COLO668 (cell line): ENCODE measurements at regions not wholly inside any gene's neighbourhood (a gene's known extent, or its start where the extent isn't known, plus 50 kb on each side); places are given as distances from the start of the nearest gene placed in this dataset.

Source experiments
- DNase-seq: peaks from one replicate; lab custom pipeline; 2025; ENCODE audit not compliant: unreplicated experiment; lab: John Stamatoyannopoulos, UW

DNA sequence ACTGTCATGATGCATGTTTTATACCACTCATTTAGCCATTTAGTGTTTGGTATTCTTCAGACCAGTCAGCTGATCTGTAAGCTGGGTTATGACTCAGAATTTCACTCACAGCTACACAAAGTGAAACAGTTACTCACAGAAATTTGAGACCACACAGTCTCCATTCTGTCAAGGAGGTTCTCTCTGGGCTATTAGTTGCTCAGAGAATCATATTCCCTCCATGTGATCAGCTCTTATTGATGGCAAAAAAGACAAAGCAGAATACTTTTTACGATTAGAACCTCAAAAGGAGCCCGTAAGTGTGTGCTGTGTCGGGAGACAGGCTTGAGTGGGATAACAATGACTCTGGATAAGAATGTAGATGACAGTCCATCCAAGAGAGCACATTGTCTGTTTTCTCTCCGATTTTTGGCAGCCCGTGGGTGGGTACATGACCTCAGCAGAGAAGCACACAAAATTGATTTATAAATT lies 277.6 kb upstream of the SORCS1 start:
- no peak for DNase-seq

DNA sequence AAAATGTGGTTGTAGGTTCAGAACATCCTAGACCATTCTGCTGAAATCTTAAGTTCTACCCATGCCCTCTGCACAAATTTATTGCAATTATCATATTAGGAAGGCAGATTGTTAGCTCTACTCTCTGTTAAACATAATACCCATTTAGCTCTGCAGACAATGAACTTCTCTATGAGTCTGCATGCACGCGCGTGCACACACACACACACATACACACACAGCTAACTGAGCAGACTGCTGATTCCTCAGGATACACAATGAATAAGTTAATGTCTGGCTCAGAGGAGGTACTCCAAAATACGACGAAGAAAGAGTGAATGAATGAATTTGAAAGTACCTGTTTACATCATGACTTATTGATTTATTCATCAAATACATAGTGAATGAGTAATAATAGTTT lies 276.2 kb upstream of the SORCS1 start:
- no peak for DNase-seq

DNA sequence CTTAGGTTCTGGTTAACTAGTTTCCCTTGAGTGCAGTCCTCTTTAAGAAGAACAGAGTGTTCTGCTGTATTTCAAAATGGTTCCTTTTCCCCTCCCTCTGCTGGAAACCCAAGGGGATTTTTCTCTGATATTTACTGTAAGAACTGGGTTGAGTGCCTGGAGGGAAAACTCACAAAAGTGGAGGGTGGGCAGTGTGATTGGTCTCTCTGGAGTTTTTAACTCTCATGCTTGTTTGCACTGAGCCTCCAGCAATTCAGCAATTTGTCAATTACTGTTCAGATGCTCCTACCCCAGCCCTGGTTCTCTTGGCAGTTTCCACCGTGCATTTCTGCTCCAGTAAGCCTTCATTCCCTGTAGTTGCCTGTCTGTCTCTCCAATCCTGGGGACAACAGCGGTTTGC lies 273.4 kb upstream of the SORCS1 start:
- no peak for DNase-seq

DNA sequence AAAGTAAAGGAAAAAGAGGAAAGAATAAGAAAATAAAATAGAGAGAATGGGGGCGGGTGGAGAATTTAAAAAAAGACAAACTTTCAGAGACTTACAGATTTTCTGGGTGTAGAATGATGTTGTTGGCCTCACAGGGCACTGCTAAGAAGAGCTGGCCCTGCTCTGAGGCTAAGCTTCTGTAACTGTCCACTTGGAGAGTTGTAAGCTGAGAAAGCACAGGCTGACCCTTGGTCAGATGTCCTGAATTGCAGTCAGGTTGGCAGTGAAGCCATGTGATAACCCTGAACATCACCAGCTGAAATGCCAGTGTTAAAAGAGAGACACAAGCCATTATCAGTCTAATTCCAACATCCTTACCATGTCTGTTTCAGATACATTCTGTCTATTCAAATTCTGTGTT lies 272.1 kb upstream of the SORCS1 start:
- DNase-seq, result no peak

DNA sequence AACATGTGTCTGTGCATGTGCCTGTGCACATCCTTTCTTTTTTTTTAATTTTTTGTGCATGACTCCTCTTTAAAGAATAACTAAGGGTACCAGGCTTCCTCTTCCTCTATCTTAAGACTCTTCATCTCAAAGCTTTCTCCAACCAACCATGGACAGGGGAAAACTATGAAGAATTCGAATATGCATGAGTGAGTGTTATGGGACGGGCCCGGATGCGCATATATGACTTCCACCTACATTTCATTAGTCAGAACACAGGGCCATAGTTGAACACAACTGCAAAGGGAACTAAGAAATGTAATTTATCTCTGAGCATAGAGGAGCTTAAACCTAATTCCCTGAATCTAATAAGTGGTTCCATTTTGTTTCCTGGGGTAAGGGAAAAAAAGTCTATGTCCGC lies 270.3 kb upstream of the SORCS1 start:
- no peak for DNase-seq

DNA sequence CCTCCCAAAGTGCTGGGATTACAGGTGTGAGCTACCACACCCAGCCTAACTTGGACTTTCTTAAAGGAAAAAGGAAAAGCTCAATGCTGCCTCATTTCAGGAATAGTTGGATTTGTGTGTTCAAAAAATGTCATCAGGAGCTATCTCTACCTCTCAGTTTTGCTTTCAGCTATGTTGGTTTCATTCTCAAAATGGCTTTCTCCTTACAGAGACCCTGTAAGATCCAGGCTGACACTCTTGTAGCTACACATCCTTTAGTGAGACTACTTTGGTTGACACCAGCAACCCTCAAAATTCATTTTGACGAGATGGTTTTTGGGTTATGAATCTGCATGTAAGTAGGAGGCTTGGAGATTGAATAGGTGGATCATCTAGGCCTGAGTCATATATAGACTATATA lies 269.7 kb upstream of the SORCS1 start:
- no peak for DNase-seq

DNA sequence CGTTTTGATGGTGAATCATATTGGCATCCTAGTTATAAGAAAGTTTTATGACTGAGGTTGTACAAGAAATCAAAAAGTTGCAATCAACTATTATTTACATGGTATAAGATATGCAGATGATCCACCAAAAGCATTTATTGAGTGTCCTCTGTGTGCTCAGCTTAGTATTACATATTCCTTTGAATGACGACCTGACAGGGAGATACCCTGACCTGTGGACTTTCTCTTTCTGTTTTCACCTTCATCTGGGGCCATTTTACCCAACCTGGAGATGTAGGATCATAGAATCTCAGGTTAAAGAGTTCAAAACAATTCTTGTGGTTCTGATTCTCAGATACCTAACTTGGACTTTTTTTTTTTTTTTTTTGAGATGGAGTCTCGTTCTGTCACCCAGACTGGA lies 269.1 kb upstream of the SORCS1 start:
- DNase-seq, result no peak

DNA sequence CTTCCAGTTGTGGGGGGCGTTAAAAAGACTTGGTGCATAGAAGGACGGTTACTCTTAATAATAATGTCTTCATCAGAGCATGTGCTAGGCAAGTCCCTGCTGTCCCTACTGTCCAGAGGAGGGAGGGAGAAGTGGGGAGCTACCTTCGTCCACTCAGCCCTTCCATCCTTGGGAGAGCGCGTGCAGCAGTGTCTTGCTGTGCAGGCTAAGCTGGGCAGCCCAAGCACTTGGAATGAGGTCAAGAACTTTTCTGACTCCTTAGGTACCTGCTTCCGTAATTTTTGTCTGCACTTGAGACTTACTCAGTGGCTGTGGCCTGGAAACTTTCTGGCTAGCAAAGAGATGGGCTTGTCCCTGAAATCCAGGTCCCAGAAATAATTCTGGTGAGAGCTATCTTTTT lies 265.9 kb upstream of the SORCS1 start:
- no peak for DNase-seq

DNA sequence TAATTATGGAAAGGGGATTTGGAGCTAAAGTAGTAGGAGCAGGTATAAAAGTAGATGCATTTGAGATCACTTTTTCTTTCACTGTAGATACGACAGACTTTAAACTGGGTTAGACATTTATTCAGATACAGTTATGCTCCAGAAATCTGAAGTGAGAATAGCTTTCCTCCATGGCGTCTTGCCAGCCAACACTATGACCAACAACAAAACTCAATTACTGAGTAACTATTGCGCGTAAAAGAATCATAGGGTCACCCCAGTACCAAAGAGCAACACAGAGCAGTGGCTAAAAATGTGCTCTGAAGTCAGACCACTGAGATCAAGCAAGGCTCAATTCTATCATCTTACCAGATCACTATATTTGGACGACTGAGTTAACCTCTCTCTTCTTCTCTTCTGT lies 262.5 kb upstream of the SORCS1 start:
- no peak for DNase-seq

DNA sequence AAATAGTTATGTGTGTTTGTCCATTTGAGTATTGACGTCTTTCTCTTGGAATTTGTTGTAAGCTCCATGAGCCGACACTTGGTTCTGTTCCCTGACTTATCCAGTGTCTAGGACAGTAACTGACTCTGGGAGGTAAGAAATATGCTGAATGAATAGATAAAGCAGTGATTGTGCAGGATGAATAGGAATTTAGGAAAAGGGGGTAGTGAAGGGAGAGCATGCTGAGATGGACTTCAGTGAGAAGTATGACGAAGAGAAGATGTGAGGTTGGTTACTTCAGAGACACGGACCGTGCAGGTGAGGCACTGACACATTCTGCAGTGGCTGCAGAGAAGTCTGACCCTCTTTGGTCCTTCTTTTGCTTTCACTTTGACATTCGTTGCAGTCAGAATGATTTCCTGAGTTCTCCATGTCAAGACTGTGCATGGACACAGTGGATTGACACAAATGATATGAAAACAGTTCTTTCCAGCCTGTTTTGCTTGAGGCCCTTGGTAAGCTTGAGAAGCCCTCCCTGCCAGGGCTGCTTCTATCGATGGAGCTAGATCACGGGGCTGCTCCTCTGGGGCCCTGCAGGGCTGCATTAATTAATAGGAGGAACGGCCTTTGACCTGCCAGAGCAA lies 261.5 kb upstream of the SORCS1 start:
- no peak for DNase-seq

DNA sequence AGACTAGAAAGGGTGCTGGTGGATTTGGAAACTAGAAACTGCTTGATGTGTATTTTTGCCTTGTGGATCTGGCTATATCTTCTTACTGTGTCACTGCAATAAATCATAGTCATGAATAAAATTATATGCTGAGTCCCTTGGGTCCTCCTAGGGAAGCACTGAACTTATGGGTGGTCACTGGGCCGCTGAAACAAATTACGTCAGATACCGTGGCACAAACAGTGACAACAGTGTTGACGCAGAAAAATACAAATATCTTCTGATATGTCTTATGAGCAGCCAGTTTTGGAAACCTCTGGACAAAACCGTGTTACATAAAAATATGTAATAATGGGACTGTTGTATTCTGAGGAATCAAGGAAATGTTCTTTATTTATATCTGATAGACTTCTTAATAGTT lies 260.1 kb upstream of the SORCS1 start:
- no peak for DNase-seq

DNA sequence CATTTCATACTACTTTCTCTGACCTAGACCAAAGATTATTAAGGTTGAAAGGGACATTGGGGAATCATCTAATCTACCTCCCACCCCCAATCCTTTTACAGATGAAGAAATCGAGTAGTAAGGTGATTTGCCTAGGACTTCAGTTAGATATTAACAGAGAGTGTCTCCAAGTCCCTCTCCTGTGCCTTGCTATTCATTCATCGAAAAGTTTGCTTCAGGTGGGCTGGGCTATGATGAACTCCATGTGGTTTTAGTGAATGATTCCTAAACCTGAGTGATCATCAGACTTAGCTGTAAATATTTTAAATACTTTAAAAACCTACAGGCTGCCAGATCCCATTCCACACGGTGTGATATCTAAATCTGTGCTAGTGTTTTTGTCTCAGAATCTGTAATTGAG lies 259.4 kb upstream of the SORCS1 start:
- no peak for DNase-seq

DNA sequence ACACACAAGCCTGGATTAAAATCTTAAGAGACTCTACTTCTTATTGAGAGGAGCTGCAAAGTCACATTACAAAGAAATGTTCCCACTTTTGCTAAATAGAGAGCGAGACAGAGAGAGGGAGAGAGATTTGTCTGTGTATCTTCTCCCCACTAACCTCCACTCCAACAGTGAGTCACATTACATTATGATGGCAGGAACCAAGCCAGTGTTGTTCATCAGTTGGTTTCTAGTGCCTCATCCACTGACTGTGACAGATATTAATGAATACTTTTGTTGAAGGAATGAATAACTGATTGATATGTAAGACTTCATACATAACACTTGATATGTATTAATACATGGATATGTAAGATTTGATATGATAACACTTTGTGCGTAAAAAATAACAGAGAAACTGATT lies 258.2 kb upstream of the SORCS1 start:
- no peak for DNase-seq

DNA sequence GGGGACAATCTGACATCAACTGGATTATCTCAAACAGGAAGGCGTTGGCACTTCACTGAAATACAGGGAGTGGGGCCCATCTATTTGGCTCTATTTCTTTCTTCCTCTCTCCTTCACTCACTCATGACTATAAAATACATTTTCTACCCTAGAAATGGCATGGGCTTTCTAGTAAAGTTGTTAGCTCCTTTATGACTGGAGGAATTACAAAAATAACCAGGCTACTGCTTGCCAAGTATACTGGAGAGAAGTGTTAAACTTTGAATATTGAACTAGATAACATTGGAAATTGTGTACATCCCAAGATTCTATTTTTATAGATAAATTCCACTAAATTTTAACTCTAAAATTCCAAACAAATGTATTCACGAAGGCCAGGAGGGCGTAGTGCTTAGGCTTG lies 255.7 kb upstream of the SORCS1 start:
- no peak for DNase-seq

DNA sequence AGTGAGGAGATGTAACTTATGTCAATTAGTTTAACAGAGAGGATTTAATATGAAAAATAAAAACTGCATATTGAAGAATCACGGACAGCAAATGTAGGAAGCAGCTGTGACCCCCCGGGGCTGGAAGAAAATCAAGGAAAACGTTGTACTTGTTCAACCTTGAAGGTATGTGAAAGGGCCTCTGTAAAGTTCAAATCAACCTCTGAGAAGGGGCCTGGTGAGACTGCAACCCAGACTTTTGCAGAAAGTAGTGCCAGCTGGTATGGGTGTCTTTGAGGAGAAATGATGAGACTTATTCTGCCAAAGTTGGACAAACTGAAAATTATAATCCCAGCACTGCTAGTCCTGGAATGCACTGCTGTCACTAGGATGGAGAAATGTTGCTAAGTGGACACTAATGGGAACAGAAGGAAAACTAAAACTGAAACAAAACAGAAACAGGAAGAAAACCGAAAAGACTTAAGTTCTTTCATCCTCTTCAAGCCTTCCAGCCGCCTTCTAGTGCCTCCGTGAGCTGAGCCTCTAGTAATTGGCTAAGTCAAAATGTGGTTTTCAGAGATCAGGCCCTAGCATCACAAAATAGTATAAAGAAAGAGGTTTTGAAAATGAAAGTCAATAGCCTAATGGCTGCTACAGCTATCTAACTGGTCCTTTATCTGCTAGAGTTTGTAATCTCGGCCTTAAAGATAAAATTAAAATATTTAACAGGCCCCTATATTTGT lies 253.7 kb upstream of the SORCS1 start:
- DNase-seq, result no peak

DNA sequence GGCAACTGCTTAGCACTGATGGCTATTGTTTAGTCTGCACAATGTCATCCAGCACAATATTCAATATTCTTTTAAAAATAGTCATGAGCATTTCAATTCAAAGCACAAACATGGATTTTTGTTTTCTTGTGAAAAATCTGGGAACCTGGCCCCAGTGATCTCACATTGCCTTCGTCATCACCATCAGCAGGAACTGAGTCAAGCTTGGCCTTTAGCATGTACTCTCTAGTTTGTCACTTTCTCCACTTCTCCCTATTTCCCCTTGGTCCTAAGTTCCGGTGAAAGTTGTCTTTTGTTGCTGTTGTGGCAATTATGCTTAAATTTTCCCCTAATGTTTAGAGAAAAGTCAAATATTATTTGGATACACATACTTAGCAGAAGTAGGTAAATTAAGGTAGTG lies 252.9 kb upstream of the SORCS1 start:
- DNase-seq, result no peak

DNA sequence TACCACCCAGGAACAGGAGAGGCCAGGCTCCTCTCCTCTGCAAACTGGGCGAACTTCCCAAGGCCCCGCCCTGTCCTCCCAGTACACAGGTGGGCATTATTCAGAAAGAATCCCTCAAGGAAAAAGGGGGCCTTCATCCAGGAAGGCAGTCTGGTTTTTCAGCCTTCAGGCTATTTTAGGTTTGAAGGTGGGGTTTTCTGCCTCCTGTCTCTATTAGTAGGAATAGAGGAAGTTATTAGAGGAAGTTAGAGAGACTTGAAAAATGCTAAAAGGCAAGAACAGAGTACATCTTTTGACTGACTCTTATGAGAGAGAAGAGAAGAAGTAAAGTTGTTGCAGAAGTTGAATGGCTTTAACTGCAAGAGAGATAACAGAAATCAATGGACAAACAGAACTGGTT lies 250.9 kb upstream of the SORCS1 start:
- DNase-seq, result no peak

DNA sequence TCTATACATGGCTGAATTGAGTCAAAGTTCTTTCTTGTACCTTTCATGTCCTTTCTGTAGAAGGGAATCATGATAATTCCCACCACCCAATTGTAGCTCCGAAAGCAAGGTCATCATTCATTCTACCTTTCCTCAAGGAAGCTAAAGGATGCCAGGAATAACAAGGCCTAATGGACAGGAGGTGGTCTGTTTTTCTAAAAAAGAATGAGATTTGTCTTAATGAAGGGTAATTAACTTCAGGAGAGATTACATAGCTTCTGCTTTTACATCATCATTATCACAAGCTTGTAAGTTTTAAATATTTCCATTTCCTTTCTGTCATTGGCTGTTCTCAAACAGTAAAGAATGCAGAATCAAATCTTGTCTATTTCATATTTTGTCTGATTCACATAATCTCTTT lies 249.5 kb upstream of the SORCS1 start:
- no peak for DNase-seq

DNA sequence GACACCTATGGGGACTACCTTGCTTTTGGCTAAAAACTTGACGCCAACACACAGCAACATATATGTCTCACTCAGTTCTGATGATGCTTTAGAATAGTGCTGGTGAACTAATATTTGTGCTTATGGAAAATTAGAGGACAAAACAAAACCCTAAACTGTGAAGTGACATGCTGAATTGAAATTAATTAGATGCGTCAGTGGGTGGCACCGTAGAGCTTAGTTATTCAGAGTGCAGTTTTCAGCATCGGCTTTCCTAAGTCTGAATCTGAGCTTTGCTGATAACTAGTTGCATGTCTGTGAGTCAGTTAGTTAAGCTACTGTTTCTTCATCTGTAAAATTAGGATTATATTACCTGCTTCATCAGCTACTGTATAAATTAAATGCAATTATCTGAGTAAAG lies 245.0 kb upstream of the SORCS1 start:
- peak; percentile 22 for DNase-seq

DNA sequence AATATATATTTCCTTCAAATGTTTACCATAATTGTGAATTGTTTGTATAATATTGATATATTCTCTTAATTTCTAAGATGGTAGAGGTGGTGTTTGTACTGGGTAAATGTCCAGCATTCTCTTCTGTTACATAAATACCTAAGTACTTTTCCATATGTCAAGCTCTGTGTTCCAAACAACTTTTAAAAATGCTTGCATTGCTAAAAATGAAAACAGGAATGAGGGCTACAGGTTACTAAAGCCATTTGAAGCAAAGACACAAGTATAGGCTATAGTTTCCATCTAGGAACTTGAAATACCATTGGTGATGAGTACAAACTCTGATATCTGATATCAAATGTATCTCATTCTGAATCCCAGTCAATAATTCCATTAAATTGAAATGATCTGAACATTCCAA lies 233.6 kb upstream of the SORCS1 start:
- no peak for DNase-seq

DNA sequence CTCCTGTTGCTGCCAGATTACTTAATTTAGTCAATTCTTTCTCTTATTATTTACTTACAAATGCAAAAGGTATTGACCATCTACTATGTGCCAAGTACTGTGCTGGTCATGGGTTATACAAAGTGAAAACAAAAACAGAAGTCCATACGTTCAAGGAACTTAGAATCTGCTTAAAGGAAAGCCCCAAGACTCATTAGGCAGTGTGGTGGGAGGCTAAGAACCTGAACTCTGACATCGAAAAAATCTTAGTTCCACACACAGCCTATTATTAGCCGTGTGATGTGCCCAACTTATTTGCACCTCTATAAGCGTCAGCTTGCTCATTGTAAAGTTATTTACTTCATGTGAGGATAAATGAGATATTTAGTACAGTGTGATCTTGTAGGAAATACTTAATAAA lies 227.4 kb upstream of the SORCS1 start:
- no peak for DNase-seq

DNA sequence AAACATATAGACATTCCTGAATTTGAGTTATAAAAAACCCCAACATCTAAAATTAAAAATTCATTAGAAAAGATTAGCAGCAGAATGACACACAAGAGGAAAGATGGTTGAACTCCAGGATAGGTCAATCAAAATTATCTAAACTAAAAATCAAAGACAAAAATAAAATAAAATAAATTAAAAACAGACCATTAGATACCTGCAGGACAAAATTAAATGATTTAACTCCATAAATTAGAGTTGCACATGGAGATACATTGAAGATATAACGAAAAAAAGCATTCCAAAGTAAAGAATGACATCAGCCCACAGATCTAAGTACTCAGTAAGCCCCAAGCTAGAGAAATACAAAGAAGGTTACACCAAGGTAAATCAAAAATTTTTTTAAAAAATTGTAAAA lies 226.1 kb upstream of the SORCS1 start:
- no peak for DNase-seq

DNA sequence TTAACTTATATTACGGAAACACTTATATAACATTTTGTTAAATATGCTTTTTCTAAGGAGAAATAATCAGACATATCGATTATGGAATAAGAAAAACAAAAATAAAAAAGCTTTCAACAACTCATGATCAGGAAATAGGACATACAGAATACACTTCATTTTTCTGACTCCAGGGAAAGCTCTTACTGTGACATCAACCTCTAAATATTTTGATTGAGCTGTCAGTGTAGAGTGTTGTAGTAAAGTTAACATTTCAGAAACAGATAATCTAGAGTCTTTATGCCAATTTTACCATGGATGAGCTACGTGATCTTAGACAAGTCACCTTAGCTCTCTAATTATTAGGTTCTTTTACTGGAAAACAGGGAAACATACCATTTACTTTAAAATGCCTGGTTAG lies 218.9 kb upstream of the SORCS1 start:
- no peak for DNase-seq
